DND-41 (cell line): ENCODE measurements at regions not wholly inside any gene's neighbourhood (a gene's known extent, or its start where the extent isn't known, plus 50 kb on each side); places are given as distances from the start of the nearest gene placed in this dataset.

Source experiments
- ATAC-seq: fragments of 200-7000 bp; cut with Tn5 transposase; 3 replicates; pipeline ENCODE4 v1.9.1; 2021; ENCODE audit warnings: low read depth; ENCODE audit not compliant: insufficient read depth
- DNase-seq: peaks from one replicate; pipeline ENCODE4 v3.0.0-alpha.2; 2020
- H2AFZ ChIP-seq: 2 replicates; pipeline ENCODE4 v1.6.0; 2012; ENCODE audit warnings: low read depth, low read length
- H3K27ac ChIP-seq: 2 replicates; pipeline ENCODE4 v1.5.1; 2012; ENCODE audit warnings: low read length, inconsistent platforms
- H3K27me3 ChIP-seq: fragments of 200-600 bp; sonication (generic); 2 replicates; pipeline ENCODE4 v1.6.0; 2012; ENCODE audit warnings: low read length, mild to moderate bottlenecking, inconsistent platforms; ENCODE audit not compliant: insufficient read depth, poor library complexity
- H3K36me3 ChIP-seq: 2 replicates; pipeline ENCODE4 v1.5.1; 2012; ENCODE audit warnings: low read length, inconsistent platforms; ENCODE audit not compliant: insufficient read depth
- H3K4me1 ChIP-seq: 2 replicates; pipeline ENCODE4 v1.5.1; 2012; ENCODE audit warnings: mild to moderate bottlenecking, low read length; ENCODE audit not compliant: insufficient read depth
- H3K4me2 ChIP-seq: 2 replicates; pipeline ENCODE4 v1.6.0; 2012; ENCODE audit warnings: mild to moderate bottlenecking, moderate library complexity, low read length, inconsistent platforms; ENCODE audit not compliant: insufficient read depth
- H3K4me3 ChIP-seq, 2 experiments: fragments of 200-600 bp in 1 of 2; shearing (Covaris generic) in 1 of 2; 2 replicates each; pipeline ENCODE4 v1.5.1; 2012 to 2016; ENCODE audit warnings: inconsistent platforms in 2 of 2, low read length in 2 of 2, mild to moderate bottlenecking in 2 of 2, low read depth in 1 of 2, moderate library complexity in 1 of 2
- H3K79me2 ChIP-seq: 2 replicates; pipeline ENCODE4 v1.6.0; 2012; ENCODE audit warnings: low read length, inconsistent platforms; ENCODE audit not compliant: insufficient read depth
- H3K9ac ChIP-seq: 2 replicates; pipeline ENCODE4 v1.6.0; 2012; ENCODE audit warnings: low read depth, mild to moderate bottlenecking, inconsistent platforms, low read length, moderate library complexity
- H3K9me3 ChIP-seq: 2 replicates; pipeline ENCODE4 v1.5.1; 2012; ENCODE audit warnings: low read length, moderate library complexity, mild to moderate bottlenecking, inconsistent platforms; ENCODE audit not compliant: insufficient read depth, severe bottlenecking
- H4K20me1 ChIP-seq: 2 replicates; pipeline ENCODE4 v1.6.0; 2012; ENCODE audit warnings: low read length; ENCODE audit not compliant: insufficient read depth
- CTCF ChIP-seq: IDR thresholded peaks from 2 replicates; pipeline ENCODE4 v1.5.1; 2012; ENCODE audit warnings: borderline replicate concordance, low read length, moderate library complexity, mild to moderate bottlenecking; ENCODE audit not compliant: poor library complexity, severe bottlenecking; ENCODE audit errors: extremely low read depth
- EZH2 ChIP-seq: IDR thresholded peaks from 3 replicates; pipeline ENCODE4 v1.6.1; 2012; ENCODE audit warnings: borderline replicate concordance, low read depth, mild to moderate bottlenecking, moderate library complexity, low read length, inconsistent platforms; ENCODE audit not compliant: severe bottlenecking

DNA sequence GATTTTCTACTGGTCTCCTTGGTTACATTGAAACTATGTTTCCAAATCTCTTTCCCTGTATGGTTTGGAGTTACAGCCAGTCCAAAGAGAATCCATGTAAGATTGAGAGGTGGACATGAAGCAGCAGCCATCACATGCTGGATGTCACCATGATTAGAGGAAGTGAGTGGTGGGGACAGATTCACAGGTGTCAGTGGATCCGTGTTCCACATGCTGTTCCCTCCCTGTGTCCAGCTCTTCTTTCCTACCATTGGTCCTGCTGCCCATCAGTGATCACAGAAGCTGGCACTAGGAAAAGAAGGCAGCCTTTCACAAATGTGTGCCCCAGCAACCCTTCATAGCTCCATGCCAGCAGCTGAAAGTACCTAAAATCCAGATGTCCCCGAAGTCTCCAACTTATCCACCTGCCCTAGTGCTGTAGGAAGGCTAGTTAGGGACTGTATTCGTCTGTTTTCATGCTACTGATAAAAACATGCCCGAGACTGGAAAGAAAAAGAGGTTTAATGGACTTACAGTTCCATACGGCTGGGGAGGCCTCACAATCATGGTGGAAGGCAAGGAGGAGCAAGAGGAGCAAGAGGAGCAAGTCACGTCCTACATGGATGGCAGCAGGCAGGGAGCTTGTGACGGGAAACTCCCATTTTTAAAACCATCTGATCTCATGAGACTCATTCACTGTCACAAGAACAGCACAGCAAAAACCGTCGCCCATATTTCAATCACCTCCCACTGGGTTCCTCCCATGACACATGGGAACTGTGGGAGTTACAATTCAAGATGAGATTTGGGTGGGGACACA lies 207.5 kb downstream of the INSIG2 start:
- no peak for TF ChIP-seq CTCF
- no peak for TF ChIP-seq EZH2
- no peaks in the 10 kb centered on the region for H3K36me3 ChIP-seq
- no peaks in the 10 kb centered on the region for H3K4me1 ChIP-seq
- no peak overlapping the region for H3K9ac ChIP-seq
- H3K4me2 ChIP-seq = no peak overlapping the region
- no peak overlapping the region for H3K4me3 ChIP-seq
- no peak for DNase-seq
- H3K79me2 ChIP-seq = no peaks in the 10 kb centered on the region
- no peak overlapping the region for H3K27ac ChIP-seq
- H4K20me1 ChIP-seq = no peaks in the 10 kb centered on the region
- H3K9me3 ChIP-seq = no peaks in the 10 kb centered on the region
- H3K27me3 ChIP-seq = no peaks in the 10 kb centered on the region
- H2AFZ ChIP-seq = no peak overlapping the region
- ATAC-seq = no peak

DNA sequence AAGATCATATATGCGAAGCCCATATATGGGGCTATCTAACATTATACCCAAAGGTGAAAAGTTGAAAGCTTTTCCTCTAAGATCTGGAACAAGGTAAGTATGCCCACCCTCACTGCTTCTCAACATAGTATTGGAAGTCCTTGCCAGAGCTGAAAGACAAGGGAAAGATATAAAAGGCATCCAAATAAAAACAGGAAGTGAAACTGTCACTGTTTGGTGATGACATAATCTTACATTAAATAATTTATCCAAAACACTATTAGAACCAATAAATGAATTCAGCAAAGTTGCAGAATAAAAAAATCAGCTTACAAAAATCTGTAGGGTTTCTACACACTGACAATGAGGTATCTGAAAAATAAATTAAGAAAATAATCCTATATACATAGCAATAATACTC lies 205.8 kb downstream of the INSIG2 start:
- Histone ChIP-seq H2AFZ (no peak overlapping the region), H3K4me2 (no peak overlapping the region), H3K4me3 (no peak overlapping the region), H3K79me2 (no peaks in the 10 kb centered on the region), H3K4me1 (no peaks in the 10 kb centered on the region), H3K9ac (no peak overlapping the region), H4K20me1 (no peaks in the 10 kb centered on the region), H3K27ac (no peak overlapping the region), H3K27me3 (no peaks in the 10 kb centered on the region), H3K9me3 (no peaks in the 10 kb centered on the region), H3K36me3 (no peaks in the 10 kb centered on the region)
- TF ChIP-seq EZH2 (no peak), CTCF (no peak)
- ATAC-seq (no peak), DNase-seq (no peak)

GRCh38 chr2:118292991-118293390 lies 204.7 kb downstream of the INSIG2 start:
- no peaks in the 10 kb centered on the region for H3K9me3 ChIP-seq
- no peaks in the 10 kb centered on the region for H3K36me3 ChIP-seq
- no peak overlapping the region for H3K4me2 ChIP-seq
- no peaks in the 10 kb centered on the region for H3K27me3 ChIP-seq
- no peak for ATAC-seq
- H3K4me3 ChIP-seq = no peak overlapping the region
- H3K27ac ChIP-seq = no peak overlapping the region
- no peaks in the 10 kb centered on the region for H3K79me2 ChIP-seq
- no peaks in the 10 kb centered on the region for H3K4me1 ChIP-seq
- H4K20me1 ChIP-seq = no peaks in the 10 kb centered on the region
- TF ChIP-seq EZH2 = no peak
- TF ChIP-seq CTCF = no peak
- H2AFZ ChIP-seq = no peak overlapping the region
- DNase-seq = no peak
- H3K9ac ChIP-seq = no peak overlapping the region
